GM18505 (cell line): ENCODE measurements at regions not wholly inside any gene's neighbourhood (a gene's known extent, or its start where the extent isn't known, plus 50 kb on each side); places are given as distances from the start of the nearest gene placed in this dataset.

Experiments used
- ATAC-seq: cut with Tn5 transposase; IDR thresholded peaks from one replicate; pipeline ENCODE4 v1.9.1; 2021; ENCODE audit not compliant: unreplicated experiment
- POLR2A ChIP-seq: IDR thresholded peaks from 4 replicates; pipeline ENCODE4 v1.6.1; 2011; ENCODE audit warnings: borderline replicate concordance; ENCODE audit not compliant: insufficient read depth, insufficient read length; ENCODE audit errors: extremely low read depth

DNA sequence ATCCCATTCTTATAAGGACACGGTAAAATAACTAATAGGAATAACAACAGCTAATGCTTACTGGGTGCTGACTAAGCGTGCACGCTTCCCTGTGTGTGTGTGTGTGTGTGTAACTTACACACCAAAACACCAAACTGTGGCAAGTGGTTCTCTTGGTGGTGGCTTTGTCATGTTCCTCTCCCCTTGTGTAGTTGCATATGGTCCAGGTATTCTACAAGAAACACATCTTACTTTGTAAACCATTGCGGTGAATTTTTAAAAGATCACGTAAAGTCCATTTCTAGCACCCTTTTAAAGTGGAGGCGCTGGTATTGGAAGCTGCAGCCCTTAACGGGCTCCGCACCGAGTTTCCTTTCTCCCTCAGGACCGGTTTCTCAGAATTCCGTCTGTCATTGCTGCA, 221.0 kb upstream of the FOXF1 start:
- no peak for ATAC-seq
- TF ChIP-seq POLR2A, result no peak

- no peak for ATAC-seq
- TF ChIP-seq POLR2A, result no peak
Observed at GRCh38 chr16:86289907-86290306, 220.4 kb upstream of the FOXF1 start.

- TF ChIP-seq POLR2A, result no peak
- ATAC-seq, result no peak
Observed at GRCh38 chr16:86291491-86291890, 218.8 kb upstream of the FOXF1 start.

GRCh38 chr16:86292171-86292775, 218.1 kb upstream of the FOXF1 start:
- no peak for ATAC-seq
- TF ChIP-seq POLR2A, result no peak

DNA sequence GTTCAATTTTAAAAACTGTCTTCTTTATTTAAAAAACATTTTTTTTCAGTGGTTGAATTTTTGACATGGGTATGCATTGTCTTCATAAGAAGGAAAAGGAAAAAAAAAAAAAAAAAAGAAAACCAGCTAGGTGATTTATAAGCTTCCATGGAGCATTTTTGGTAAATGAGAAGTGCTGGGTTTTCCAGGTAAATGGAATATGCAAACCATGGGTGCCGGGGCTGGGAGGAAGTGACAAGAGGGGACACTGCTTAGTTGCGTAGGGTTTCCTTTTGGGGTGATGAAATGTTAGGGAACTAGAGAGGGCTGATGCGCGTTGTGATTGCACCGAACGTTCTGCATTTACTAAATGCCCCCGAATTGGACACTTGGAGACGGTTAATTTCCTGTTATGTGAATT, 217.4 kb upstream of the FOXF1 start:
- no peak for ATAC-seq

GRCh38 chr16:86293906-86294305, 216.4 kb upstream of the FOXF1 start:
- TF ChIP-seq POLR2A, result no peak
- no peak for ATAC-seq

More for the DNA sequence above, 217.4 kb upstream of the FOXF1 start:
- no peak for TF ChIP-seq POLR2A

GRCh38 chr16:86294535-86295196, 215.7 kb upstream of the FOXF1 start:
- no peak for TF ChIP-seq POLR2A
- no peak for ATAC-seq

DNA sequence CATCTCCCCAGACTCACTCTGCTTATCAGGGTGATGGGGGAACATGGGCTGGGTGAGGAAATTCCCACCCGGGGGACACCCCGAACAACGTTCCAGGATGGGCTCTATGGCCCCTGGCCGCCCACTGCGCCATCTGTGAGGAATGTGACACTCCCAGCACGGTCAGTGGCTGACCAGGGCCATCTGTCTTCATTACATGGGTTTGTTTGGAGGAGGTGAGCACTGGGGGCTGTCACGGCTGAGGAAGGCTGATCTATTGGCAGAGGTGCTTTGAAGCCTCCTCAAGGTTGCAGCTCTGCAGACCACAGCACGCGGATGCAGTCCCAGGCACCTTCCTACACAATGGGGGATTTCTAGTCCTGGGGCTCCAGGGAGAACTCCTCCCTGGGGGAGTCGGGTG, 214.1 kb upstream of the FOXF1 start:
- TF ChIP-seq POLR2A, result no peak
- no peak for ATAC-seq

DNA sequence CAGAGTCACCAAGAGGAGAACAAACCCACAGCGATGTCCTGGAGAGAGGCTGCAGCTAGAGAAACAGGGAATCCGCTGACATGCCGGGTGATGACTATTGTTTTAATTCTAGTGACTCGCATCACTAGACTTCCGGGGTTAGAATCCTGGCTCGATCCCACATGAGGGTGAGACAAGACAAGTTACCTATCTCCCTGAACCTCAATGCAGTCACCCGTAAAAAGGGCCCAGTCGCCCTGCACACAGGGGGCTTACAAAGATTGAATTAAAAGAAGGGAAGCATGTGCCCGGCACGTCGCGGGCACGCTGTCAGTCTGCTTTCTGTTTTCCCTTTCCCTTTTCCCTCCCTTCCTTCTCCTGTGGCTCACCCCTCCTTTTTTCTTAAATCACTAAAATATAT, 212.9 kb upstream of the FOXF1 start:
- ATAC-seq, result no peak

GRCh38 chr16:86297866-86298757, 212.2 kb upstream of the FOXF1 start:
- TF ChIP-seq POLR2A, result no peak
- ATAC-seq, result no peak

More for the DNA sequence above, 212.9 kb upstream of the FOXF1 start:
- no peak for TF ChIP-seq POLR2A

DNA sequence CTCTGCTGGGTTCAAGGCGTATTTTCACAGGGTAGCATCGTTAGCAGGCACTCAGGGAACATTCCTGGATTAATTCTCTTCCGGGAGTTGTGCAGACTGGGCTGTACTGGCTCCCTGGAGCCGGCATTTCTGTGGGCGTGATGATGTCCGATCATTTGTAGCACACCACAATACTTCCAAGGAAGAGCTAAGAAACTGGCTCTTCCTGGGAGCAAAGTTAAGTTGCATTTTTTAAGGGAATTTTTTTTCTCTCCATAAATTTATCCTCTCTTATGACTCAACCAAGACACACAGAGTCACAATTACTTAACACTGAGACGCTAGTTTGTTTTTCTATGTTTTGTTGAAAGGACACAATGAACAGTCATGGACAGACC, 211.6 kb upstream of the FOXF1 start:
- TF ChIP-seq POLR2A, result no peak
- no peak for ATAC-seq

- no peak for ATAC-seq
- no peak for TF ChIP-seq POLR2A
Observed at GRCh38 chr16:86299882-86300610, 210.3 kb upstream of the FOXF1 start.
